NCI-H69 (cell line): ENCODE measurements at regions not wholly inside any gene's neighbourhood (a gene's known extent, or its start where the extent isn't known, plus 50 kb on each side); places are given as distances from the start of the nearest gene placed in this dataset.

Experiments
- DNase-seq: peaks from one replicate; lab custom pipeline; 2025; lab: John Stamatoyannopoulos, UW

DNA sequence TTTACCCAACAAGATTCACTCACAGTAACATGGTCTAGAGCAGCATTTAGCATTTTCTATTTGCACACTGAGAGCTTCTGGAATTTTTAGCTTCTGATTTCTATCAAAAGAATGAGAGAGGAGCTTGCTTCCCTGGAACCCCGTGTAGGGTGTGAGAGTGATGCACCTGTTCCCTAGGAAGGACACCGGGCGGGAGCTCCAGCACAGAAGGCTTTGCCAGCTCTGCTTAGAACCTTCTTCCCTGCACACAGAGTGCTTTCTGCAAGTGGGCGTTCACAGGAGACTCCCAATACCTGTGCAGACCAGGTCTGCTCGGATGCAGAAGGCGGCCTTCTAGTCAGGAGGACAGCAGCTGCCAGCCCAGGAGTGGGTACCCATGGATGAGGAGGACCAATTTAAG is 217.3 kb downstream of the TBXT start:
- DNase-seq = no peak

DNA sequence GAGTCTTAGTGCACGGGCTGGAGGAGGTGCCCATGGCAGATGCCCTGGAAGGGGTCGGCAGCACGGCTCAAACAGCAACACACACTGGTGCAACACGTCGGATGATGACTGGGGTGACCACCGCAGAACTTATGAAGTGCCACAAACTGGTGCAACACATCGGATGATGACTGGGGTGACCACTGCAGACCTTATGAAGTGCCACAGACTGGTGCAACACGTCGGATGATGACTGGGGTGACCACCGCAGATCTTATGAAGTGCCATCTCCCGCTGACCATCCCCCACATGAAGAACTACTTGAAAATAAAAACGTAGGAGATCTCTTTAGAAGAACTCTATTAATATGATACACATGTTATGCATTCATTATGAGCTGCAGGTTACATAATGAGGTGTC is 218.3 kb downstream of the TBXT start:
- DNase-seq = no peak

GRCh38 chr6:165944002-165944466 is 223.6 kb downstream of the TBXT start:
- DNase-seq = no peak

DNA sequence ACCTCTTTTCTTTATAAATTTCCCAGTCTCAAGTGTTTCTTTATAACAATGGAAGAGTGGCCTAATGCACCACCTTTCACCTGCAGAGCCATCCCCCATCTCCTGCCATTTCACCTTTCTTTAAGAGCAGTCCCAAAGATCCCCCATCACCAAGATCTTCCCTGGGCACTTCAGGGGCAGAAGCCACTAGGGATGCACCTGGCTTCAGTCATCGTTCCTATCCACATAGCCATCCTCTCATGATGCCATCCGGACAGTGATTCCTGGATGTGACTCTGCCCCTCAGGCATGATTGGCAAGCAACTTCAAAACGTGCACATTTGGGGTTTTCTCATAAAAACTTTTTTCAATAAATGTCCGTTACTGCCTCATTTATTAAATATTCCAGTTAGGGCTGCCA is 225.9 kb downstream of the TBXT start:
- DNase-seq = no peak

- DNase-seq = no peak
These were observed 226.3 kb downstream of the TBXT start for GRCh38 chr6:165941249-165941775.

- DNase-seq = no peak
These were observed 227.3 kb downstream of the TBXT start for GRCh38 chr6:165940366-165940765.

DNA sequence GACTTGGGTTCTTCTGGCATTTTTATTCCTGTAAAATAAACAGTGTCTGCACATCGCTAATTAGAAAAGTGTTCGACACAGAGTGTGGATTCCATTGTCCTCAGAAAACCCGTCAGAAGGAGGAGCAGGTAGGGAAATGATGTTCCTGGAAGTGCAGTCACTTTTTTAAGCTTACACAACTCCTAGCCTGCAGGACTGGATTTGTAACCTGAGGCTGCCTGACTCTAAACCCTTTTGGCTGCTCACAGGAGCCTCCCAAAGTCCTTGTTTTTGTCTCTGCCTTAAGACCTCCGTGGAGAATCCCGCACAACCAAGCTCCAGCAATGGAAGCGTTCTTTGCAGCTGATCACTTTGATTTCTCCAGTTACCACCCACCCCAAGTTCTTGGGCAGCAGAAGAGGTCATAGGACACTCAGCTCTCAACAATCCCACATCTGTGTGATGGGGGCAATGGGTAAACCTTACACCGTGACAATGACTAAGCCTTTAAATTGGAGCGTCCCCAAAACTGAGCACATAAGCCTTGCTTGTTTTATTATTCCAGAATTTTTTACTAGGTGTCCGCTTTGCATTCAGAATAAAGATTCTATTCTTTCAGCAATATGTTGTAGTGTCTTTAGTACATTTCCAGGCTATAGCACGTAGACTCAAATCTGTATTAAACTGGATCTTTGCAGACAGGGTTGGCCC is 227.9 kb downstream of the TBXT start:
- no peak for DNase-seq

GRCh38 chr6:165939047-165939446 is 228.6 kb downstream of the TBXT start:
- no peak for DNase-seq

GRCh38 chr6:165937564-165938358 is 229.9 kb downstream of the TBXT start:
- no peak for DNase-seq

- DNase-seq = no peak
These were observed 231.0 kb downstream of the TBXT start for GRCh38 chr6:165936660-165937059.

DNA sequence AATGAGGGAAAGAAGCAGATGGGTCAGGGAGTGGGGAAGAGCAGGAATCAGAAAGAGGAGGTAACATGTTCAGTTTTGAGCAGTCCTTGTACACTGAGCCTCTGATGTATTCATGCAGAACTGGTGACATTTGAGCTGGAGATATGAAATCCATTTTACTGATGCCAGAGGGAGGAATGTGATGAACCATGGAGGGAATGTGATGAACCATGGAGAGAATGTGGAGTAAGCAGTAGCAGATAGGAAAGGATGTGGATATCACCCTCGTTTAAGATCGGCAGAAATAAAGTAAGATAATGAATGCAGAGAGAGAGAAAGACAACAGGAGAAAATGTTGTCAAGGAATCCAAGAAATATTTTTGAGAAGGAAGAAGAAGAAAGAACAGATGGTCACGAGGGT is 231.6 kb downstream of the TBXT start:
- no peak for DNase-seq

DNA sequence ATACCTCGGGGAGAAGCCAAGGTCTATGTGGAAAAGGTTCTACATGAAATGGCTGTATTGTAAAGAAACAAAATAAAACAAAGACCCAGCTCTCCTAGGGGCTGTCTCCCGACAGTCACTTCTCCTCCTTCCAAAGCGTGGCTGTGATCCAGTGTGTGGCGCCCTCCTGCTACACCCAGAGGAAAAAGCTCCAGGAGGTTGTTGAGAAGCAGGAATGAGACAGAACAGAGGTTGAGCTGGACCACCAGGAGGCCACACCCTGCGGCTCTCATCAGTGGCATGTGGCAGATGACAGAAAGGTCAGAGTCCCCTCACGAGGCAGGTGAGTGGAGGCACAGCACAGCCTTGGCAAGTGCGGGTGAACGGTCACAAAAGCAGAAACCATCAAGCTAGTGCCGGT is 236.0 kb downstream of the TBXT start:
- DNase-seq = no peak

- no peak for DNase-seq
These were observed 236.9 kb downstream of the TBXT start for GRCh38 chr6:165930668-165931214.

DNA sequence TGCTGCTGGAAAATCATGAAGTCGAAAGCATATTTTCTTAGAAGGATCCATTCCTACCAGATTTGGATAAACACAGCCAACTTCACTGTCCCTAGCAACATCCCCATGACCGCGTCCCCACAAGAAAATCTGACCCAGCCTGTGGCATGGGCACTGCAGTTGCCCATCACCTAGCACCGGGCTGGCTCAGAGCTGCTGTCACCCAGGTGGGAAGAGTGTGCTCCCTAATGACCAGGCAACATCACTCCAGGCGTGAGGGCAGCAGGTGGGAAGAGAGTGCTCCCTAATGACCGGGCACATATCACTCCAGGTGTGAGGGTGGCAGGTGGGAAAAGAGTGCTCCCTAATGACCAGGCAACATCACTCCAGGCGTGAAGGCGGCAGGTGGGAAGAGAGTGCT is 238.0 kb downstream of the TBXT start:
- no peak for DNase-seq

DNA sequence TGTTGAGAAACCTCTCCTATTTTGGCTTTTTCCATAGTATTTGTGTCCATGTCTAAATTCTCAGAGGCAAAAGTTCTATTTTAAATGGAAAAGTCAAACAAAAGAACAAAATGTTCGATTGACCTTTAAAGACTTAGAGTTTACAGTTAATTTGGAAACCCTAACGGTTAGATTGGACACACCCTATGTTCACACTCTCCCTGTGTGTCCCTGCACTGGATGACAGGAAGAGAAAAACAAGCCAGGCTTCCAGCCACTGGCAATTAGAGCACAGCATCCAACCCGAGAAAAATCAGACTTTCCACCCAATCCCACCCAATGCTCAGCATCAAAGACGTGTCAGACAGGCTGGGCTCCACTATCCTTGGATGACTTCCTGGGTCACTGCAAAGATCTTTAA is 241.3 kb downstream of the TBXT start:
- DNase-seq = no peak

GRCh38 chr6:165925474-165926156 is 242.0 kb downstream of the TBXT start:
- no peak for DNase-seq

- DNase-seq = no peak
These were observed 245.3 kb downstream of the TBXT start for GRCh38 chr6:165922309-165922794.

GRCh38 chr6:165920896-165921671 is 246.6 kb downstream of the TBXT start:
- DNase-seq = no peak

DNA sequence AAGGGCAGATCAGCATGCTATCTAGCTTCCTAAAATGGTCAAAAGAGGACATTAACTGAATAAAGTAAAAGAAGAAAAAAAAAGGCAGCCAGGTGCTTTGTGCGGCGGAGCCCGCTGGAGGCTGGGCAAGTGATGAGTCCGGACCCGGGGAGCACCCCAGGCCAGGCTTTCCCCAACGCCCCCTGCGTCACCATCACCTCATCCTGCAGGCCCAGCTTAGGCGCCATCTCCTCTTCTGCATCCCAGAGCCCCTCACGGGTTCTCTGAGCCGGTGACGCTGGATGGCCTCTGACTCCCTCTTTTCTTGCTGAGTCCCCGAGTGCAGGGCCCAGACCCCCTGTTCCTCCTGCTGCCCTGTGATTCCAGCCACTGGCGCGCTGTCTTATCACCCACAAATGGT is 250.1 kb downstream of the TBXT start:
- no peak for DNase-seq

DNA sequence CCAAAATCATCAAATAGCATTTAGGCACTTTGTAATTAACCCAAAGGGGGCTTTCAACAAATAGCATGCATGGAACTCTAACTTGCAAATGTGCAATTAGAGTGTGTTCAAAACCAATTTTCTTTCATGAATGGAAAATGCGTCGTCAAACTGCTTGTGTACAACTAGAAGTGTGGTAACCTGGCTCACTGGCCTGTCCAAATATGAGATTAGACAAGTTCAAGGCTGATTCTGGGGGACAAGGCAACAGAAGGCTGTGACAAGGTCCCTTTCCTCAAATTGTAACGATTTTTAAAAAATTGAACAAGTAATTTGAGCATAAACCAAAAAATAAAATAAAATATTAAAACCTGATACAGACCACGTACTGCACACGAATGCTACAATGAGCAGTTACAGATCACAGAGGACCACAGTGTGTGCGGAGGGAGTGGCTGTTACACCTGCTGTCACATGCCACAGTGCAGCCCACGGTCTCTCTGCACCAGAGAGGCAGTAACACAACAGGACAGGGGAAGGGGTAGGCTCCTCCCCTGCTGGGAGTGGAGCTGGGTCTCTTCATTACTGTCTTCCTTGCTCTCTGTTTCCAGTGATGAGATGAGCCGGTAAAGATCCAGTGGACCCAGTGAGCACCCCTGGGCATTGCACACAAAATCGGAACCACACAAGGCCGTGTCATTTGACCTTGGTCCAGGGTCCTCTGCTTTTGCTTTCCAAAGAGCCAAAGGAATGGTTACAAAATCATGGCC is 252.2 kb upstream of the PDE10A start:
- DNase-seq = no peak
